OCI-LY7 (cell line): ENCODE measurements at regions not wholly inside any gene's neighbourhood (a gene's known extent, or its start where the extent isn't known, plus 50 kb on each side); places are given as distances from the start of the nearest gene placed in this dataset.

Source experiments
- BruUV-seq: library from RNA; stranded (reverse); fragments of 400-500 nt; replicated peaks from 2 replicates; lab custom pipeline; 2021; lab: Mats Ljungman, UMichigan
- CTCF ChIA-PET: fragments of 300-600 bp; sonication (Branson Sonifier 250); formaldehyde crosslinking; loops from one replicate; lab custom pipeline; 2022; ENCODE audit warnings: antibody characterized with exemption; ENCODE audit not compliant: unreplicated experiment; lab: Charles Lee
- POLR2A ChIA-PET: fragments of 300-600 bp; sonication (Branson Sonifier 250); formaldehyde crosslinking; loops from one replicate; lab custom pipeline; 2022; ENCODE audit warnings: antibody characterized with exemption; lab: Charles Lee
- DNase-seq: peaks from one replicate; pipeline ENCODE4 v3.0.0-alpha.2; 2015; ENCODE audit warnings: low spot score
- H2AFZ ChIP-seq: fragments of 200-600 bp; sonication (generic), shearing (Covaris generic); 2 replicates; pipeline ENCODE4 v1.6.1; 2014; ENCODE audit warnings: mild to moderate bottlenecking, antibody characterized with exemption, low read length, moderate library complexity
- H3K27ac ChIP-seq: fragments of 200-600 bp; sonication (generic); 2 replicates; pipeline ENCODE4 v1.5.1; 2014; ENCODE audit warnings: mixed run types, low read depth, mild to moderate bottlenecking, moderate library complexity, low read length, inconsistent platforms; ENCODE audit not compliant: poor library complexity, severe bottlenecking
- H3K36me3 ChIP-seq: fragments of 200-600 bp; sonication (generic); 2 replicates; pipeline ENCODE4 v1.6.1; 2014; ENCODE audit warnings: mild to moderate bottlenecking, antibody characterized with exemption, low read length, moderate library complexity, mixed read lengths; ENCODE audit not compliant: insufficient read depth
- H3K4me1 ChIP-seq: fragments of 200-600 bp; sonication (generic); 2 replicates; pipeline ENCODE4 v1.5.1; 2014; ENCODE audit warnings: mild to moderate bottlenecking, low read length; ENCODE audit not compliant: insufficient read depth, poor library complexity, severe bottlenecking
- H3K4me2 ChIP-seq: fragments of 200-600 bp; sonication (generic); 2 replicates; pipeline ENCODE4 v1.6.1; 2014; ENCODE audit warnings: mild to moderate bottlenecking, low read length
- H3K4me3 ChIP-seq: fragments of 200-600 bp; sonication (generic); 2 replicates; pipeline ENCODE4 v1.5.1; 2014; ENCODE audit warnings: mild to moderate bottlenecking, low read depth, low read length; ENCODE audit not compliant: poor library complexity, severe bottlenecking
- H3K79me2 ChIP-seq: fragments of 200-600 bp; sonication (generic); 2 replicates; pipeline ENCODE4 v1.6.1; 2016; ENCODE audit warnings: low read depth, mild to moderate bottlenecking, low read length, moderate library complexity, mixed read lengths; ENCODE audit not compliant: insufficient read depth
- H3K9me2 ChIP-seq: fragments of 200-600 bp; sonication (generic); 2 replicates; pipeline ENCODE4 v1.6.1; 2016; ENCODE audit warnings: mild to moderate bottlenecking, low read length, mixed read lengths; ENCODE audit not compliant: insufficient read depth
- H3K9me3 ChIP-seq: fragments of 200-600 bp; sonication (generic); 2 replicates; pipeline ENCODE4 v1.6.1; 2014; ENCODE audit warnings: mild to moderate bottlenecking, mixed run types, low read length, mixed read lengths
- H4K20me1 ChIP-seq: fragments of 200-600 bp; sonication (generic); 2 replicates; pipeline ENCODE4 v1.6.1; 2014; ENCODE audit warnings: mild to moderate bottlenecking, antibody characterized with exemption, low read length, moderate library complexity, mixed read lengths; ENCODE audit not compliant: insufficient read depth
- CTCF ChIP-seq: fragments of 200-600 bp; sonication (generic); conservative IDR thresholded peaks from 2 replicates; pipeline ENCODE4 v1.5.1; 2014; ENCODE audit warnings: mild to moderate bottlenecking, antibody characterized with exemption, low read length, moderate library complexity, mixed read lengths
- EZH2phosphoT487 ChIP-seq: fragments of 200-600 bp; sonication (generic); IDR thresholded peaks from 2 replicates; pipeline ENCODE4 v1.6.1; 2018; ENCODE audit warnings: low read depth, borderline replicate concordance, mild to moderate bottlenecking, mixed run types, antibody characterized with exemption, low read length, moderate library complexity, mixed read lengths
- intact Hi-C: fragments of 100-400 bp; cut with micrococcal nuclease; formaldehyde crosslinking; loops from one replicate; pipeline ENCODE4 v1.10.0; 2022; ENCODE audit not compliant: unreplicated experiment

GRCh38 chr22:48096851-48097665, 1334.6 kb downstream of the TBC1D22A start:
- no peaks in the 10 kb centered on the region for H4K20me1 ChIP-seq
- DNase-seq: peak; percentile 72
- peak overlapping the region; percentile 50 for H3K4me3 ChIP-seq
- TF ChIP-seq EZH2phosphoT487 (no peak), CTCF (no peak)
- peak overlapping the region; percentile 98 for H3K27ac ChIP-seq
- ChIA-PET POLR2A (interaction anchor here (0.5 to 2.2 kb wide), 2 partner anchors 20 to 307 kb away, joined by 3 to 5 read pairs; no protein-coding TSS in a partner anchor), CTCF (interaction anchor here (1.0 kb wide), 1 partner anchor 93 kb away, joined by 3 read pairs; no protein-coding TSS in a partner anchor)
- H3K9me3 ChIP-seq: peaks cover 12% of the 10 kb centered on the region; the same call in 1 of the 2 replicates
- BruUV-seq: no TSS peak
- no peaks in the 10 kb centered on the region; the same call in 1 of the 2 replicates for H3K36me3 ChIP-seq
- peak overlapping the region; percentile 80 for H3K4me2 ChIP-seq
- intact Hi-C loops: loop anchor here (5.0 kb wide), 1 partner anchor 735 kb away; no protein-coding TSS in a partner anchor
- no peaks in the 10 kb centered on the region for H3K9me2 ChIP-seq
- H3K4me1 ChIP-seq: peaks cover 94% of the 10 kb centered on the region
- peak overlapping the region; percentile 11; the same call in 1 of the 2 replicates for H2AFZ ChIP-seq
- no peaks in the 10 kb centered on the region for H3K79me2 ChIP-seq

- TF ChIP-seq CTCF (no peak), EZH2phosphoT487 (no peak)
- ChIA-PET POLR2A (interaction anchor here (2.2 kb wide), 1 partner anchor 20 kb away, joined by 5 read pairs; no protein-coding TSS in a partner anchor), CTCF (interaction anchor here (1.7 kb wide), 1 partner anchor 13 kb away, joined by 6 read pairs; no protein-coding TSS in a partner anchor)
- Histone ChIP-seq H2AFZ (peak overlapping the region; percentile 11; the same call in 1 of the 2 replicates), H4K20me1 (no peaks in the 10 kb centered on the region), H3K4me2 (peak overlapping the region; percentile 80), H3K9me2 (no peaks in the 10 kb centered on the region), H3K27ac (peak overlapping the region; percentile 98), H3K36me3 (no peaks in the 10 kb centered on the region), H3K4me3 (peak overlapping the region; percentile 50), H3K9me3 (peaks cover 9% of the 10 kb centered on the region; the same call in 1 of the 2 replicates), H3K4me1 (peaks cover 97% of the 10 kb centered on the region), H3K79me2 (no peaks in the 10 kb centered on the region)
- no peak for DNase-seq
- no TSS peak for BruUV-seq
- intact Hi-C loops: loop anchor here (5.0 kb wide), 1 partner anchor 736 kb away; no protein-coding TSS in a partner anchor
Measured at GRCh38 chr22:48096411-48096810, 1334.0 kb downstream of the TBC1D22A start.
